ENCODE measurements at regions not wholly inside any gene's neighbourhood (a gene's known extent, or its start where the extent isn't known, plus 50 kb on each side); places are given as distances from the start of the nearest gene placed in this dataset.

DNA sequence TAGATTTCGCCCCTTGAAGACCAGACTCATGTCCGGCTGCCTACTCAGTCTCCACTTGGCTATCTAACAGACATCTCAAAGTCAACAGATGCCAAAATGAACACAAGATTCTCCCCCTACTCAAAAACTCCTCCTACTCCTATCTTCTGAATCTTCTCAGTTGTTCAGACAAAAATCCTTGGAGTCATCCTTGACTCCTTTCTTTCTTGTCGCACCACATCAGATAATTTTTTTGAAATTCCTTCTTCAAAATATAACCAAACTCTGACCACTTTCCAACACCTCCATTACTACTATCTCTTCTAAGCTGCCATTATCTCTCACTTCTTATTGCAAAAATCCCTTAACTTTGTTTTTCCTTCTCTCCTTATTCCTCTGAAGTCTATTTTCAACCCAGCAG is 141.9 kb upstream of the SLC7A14 start:
- DNase-seq: no peak

- no peak for DNase-seq
Measured at GRCh38 chr3:170726976-170727661, 141.2 kb upstream of the SLC7A14 start.

GRCh38 chr3:170725285-170725731 is 139.4 kb upstream of the SLC7A14 start:
- no peak for DNase-seq

- no peak for DNase-seq
Measured at GRCh38 chr3:170724599-170725280, 138.9 kb upstream of the SLC7A14 start.

DNA sequence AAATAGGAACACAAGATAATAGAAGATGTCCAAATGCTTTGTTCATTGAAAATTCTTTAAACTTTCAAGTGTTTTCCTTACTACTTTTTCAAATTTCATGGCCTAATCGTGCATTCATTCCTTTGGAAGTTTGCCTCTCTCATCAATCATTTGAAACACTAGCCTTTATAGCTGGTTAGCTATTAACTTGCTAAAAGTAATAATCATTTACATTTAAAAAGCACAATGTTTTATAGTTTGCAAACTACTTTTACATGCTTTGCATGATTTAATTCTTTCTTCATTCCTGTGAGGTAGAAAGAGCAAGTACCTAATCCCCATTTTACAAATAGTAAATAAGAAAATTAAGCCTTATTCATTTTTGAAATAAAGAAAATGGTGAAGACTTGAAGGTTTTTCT is 137.4 kb upstream of the SLC7A14 start:
- no peak for DNase-seq

DNA sequence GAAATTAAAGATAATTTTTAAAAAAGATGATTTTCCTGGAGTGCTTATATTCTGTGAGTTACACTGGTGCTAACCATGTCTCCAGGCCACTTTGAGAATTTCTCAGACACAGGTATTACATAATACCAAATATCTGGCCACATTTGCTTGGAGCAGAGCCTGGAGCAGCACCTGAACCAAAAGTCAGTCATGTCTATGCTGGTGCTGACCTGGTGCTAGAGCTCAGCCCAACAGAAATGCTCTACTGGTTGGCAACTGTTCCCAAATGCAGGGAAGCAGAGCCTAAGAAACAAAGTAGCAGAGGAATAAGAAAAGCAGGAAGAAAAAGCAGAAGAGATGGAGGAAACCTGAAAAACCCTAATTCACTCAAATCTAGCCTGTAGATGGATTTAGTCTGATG is 135.7 kb upstream of the SLC7A14 start:
- DNase-seq: no peak

GRCh38 chr3:170719300-170719699 is 133.4 kb upstream of the SLC7A14 start:
- DNase-seq: no peak

- no peak for DNase-seq
Measured at GRCh38 chr3:170718848-170719247, 133.0 kb upstream of the SLC7A14 start.

DNA sequence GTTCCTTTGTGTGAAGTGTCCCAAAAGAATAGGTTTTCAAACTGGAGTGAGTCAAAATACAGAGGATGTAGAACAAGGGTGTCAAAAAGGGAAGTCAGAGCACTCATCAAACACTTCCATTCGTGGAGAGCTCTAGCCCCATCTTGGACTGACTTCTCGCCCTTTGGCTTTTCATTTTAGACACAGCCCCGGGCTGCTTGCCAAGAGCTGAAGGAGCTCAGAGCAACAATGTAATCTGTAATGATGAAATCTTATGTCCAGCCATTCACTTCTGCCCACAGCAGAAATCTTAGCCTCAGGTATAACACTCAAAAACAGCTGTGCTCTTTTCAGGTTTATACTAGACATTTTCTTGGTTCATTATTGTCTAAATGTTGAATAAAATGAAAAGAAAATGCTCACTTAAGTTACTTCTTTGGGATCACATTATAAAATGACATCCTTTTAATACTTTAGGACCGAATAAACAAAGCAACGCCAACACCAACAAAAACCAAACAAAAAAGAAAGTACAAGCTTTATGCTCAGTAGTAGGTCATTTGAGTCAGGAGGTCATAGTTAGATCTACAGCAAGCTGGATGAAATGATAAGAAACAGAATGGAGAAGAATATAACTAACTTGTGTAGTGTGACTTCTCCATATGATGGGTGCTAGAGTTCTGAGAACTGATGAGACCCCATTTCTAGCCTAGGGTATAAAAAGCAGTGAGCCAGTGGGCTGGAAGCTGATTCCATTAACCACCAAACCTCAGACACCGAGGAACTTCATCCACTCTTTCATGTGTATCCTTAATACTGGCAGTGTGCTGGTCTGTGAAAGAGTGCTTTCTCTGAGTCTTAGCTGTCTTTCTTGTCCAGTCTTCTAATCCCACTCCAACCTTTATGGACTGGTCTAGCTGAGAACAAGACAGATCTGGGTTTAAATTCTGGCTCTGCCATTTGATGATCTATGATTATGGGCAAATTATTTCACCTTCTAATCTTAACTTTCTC is 131.8 kb upstream of the SLC7A14 start:
- DNase-seq: no peak

GRCh38 chr3:170716172-170716805 is 130.4 kb upstream of the SLC7A14 start:
- DNase-seq: no peak

DNA sequence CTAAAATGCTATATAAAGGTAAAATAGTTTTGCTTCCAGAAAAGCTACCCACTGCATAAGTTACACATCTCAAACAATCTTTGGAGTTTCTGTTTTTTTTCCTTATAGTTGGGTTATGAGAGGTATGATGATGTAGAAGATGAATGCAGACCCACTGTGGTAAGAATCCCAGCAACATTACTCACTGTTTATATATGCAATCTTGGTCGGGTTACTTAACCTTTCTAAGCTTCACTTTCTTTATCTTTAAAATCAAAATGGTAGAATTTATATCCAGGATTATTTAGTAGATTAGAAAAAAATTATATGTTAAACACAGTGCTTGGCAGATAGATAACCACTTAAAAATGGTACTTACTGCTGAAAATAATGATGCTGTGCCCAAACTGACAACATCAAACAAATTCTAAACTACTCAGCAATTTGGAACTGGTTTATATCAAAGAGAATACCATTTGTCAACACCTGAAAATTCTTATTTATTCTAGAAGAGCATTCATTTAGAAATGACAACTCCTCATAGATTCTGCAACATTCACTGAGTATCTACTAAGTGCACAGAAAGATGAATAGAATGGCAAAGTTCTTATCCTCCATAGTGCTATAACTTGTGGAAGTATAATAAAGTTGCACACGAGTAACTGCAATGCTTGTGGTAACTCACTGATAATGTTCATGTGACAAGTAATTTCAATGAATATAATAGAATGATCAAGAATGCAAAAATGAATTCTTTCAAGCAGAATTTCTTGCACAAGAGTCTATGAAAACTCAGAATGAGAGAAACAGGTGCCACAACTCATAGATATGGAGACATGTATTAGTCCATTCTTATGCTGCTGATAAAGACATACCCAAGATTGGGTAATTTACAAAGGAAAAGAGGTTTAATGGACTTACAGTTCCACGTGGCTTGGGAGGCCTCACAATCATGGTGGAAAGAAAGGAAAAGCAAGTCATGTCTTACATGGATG is 129.0 kb upstream of the SLC7A14 start:
- DNase-seq: no peak

DNA sequence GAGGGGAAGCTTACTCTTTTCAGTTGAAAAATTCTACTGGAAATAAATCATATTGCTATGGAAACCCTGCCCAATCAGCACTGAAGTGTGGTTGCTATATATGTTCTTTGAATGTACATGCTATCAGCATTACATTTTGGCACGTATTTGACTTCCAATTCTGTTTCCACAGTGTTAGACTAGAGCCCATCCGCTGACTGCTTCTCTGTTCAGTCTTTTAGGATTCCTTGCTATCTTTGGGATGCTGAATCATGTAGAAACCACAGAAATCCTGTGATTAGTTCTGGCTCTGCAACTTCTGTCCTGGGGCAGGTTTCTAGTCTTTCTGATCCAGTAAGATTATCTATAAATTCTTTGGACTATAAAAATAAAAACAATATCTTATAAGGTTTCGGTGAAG is 128.2 kb upstream of the SLC7A14 start:
- DNase-seq: no peak

DNA sequence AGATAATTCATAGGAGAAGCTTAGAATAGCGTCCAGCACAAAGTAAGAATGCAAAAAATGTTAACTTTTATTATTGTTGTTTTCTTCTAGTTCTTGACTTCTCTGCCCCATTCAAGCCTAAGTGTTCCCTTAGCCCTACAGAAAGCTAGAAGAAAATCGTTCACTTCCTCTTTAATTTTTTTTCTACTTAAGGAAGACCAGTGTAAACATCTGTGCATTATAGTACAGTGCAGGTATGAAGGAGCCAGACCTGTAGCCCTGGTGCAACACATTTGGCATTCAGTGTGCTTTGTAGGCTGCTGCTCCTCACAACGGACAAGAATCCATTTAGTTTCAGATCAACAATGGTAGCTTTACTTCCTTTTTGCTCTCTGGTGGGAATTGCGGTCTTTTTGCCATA is 127.8 kb upstream of the SLC7A14 start:
- DNase-seq: no peak

GRCh38 chr3:170712798-170713197 is 126.9 kb upstream of the SLC7A14 start:
- no peak for DNase-seq

DNA sequence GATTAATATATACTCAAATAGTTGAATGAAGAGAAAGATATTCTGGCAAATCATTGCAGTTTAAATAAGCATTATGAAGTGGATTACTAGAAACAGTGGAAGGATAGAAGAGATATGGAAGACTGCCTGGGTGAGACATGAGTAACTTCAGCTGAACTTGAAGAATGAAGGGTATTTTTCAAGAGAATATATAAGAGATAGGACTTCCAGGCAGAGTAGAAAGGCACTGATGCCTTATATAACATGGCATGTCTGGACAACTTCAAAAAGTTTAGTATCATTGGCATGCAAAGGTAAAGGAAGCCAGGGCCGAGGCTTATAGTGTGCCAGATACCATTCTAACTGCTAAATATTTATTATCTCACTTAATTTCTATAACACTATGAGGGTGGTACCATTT is 126.5 kb upstream of the SLC7A14 start:
- DNase-seq: no peak

DNA sequence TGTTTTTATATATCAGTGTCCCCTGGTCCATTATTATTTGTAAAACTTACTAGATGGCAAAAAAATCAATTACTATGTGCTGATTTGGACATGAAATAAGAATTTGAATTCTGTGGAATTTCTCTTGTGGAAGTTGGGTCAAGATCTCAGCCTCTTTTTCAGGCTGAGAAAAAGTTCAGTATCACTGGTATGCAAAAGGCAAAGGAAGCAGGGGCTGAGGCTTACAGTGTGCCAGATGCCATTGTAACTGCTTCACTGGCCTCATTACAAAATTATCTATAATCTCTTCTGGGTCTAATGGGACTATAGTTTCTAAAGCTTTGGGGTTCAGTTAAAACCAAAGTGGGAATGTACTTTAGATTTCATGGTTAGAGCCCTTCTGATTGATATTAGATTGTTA is 125.9 kb upstream of the SLC7A14 start:
- DNase-seq: no peak

GRCh38 chr3:170709046-170709445 is 123.2 kb upstream of the SLC7A14 start:
- no peak for DNase-seq

DNA sequence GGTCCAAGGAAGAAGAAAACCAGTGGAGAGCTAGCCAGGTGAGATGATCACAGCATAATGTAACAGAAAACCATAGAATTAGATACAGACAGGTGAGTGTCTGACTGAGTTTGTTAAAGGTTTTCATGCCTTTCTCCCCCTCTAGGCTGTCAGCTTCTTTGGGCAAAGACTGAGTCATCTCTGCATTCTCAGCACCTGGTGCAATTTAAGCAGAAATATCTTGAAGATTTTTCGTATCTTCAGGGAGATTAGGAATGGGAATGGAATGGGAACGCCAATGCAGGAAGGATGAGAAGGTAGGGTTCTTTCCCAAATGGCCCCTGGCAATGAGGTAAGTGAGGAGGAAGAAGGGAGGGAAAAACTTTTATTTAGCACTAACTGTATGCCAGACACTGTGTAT is 122.0 kb upstream of the SLC7A14 start:
- DNase-seq: no peak

DNA sequence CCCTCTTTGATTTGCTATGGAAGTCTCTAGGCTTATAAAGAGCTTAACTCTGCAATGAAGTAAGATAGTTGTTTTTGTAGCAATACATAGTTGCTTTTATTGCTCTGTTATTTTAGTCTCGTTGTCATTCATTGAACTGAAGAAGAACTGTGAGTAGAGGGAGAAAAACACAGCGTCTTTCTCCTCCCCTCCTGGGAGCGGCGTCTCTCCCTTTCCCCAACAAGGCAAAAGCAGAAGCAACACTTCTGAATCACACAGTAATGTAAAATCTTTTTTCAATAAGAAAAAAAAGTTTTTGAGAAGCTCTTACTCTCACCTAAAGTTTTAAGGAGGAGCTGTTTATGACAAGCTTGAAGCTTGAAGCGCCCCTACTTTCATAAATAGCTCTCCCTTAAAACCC is 119.3 kb upstream of the SLC7A14 start:
- no peak for DNase-seq

DNA sequence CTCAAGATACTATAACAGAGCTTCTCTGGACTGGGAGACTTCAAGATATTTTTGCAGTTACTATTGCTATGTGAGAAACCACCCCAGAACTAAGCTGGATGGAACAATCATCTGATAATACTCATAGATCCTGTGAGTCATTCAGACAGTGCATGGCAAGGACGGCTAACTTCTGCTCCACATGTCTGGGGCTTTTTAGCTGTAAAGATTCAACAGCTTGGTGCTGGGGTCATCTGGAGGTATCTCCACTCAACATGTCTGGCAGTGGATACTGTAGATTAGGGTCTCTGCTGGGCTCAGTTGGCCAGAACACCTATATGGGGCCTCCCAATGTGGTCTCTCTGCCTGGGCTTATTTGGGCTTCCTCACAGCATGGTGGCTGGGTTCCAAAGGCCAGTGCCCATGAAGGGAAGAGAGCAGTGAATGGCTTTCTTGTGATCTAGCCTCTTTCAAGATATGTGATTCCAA is 117.3 kb upstream of the SLC7A14 start:
- DNase-seq: no peak

Measured in CD4-positive, alpha-beta T cell treated with Interleukin-12 subunit alpha and Interleukin-12 subunit beta, for 1 hour (primary cell).